H1 (cell line): ENCODE measurements at regions not wholly inside any gene's neighbourhood (a gene's known extent, or its start where the extent isn't known, plus 50 kb on each side); places are given as distances from the start of the nearest gene placed in this dataset.

Source experiments
- ATF2 ChIP-seq: IDR thresholded peaks from 2 replicates; pipeline ENCODE4 v1.6.1; 2012; ENCODE audit warnings: low read length, inconsistent platforms
- CTCF ChIP-seq, 3 experiments: IDR thresholded peaks; 1 replicate in 2 of 3; 2 replicates in 1 of 3; pipeline versions ENCODE4 v1.5.1 to v1.6.1; 2011; ENCODE audit warnings: low read length in 3 of 3, mild to moderate bottlenecking in 3 of 3, inconsistent platforms in 2 of 3, low read depth in 1 of 3, moderate library complexity in 1 of 3; ENCODE audit not compliant: insufficient read depth in 1 of 3; ENCODE audit errors: control extremely low read depth in 1 of 3
- E2F6 ChIP-seq: IDR thresholded peaks from 2 replicates; pipeline ENCODE4 v1.6.1; 2012; ENCODE audit warnings: inconsistent platforms
- POLR2AphosphoS5 ChIP-seq: IDR thresholded peaks from 2 replicates; pipeline ENCODE4 v1.6.1; 2011; ENCODE audit warnings: low read depth, low read length
- SP4 ChIP-seq: IDR thresholded peaks from 2 replicates; pipeline ENCODE4 v1.6.1; 2012; ENCODE audit warnings: low read length, inconsistent platforms

GRCh38 chr13:82118589-82118988 is 1763.7 kb downstream of the SLITRK1 start (continued):
- TF ChIP-seq E2F6 (no peak), ATF2 (no peak), CTCF (IDR thresholded peaks at IDR 0.05; ENCODE audit: control extremely low read depth in 1 of 3, insufficient read depth in 1 of 3, low read depth in 1 of 3, low read length in 3 of 3) (no peak), POLR2AphosphoS5 (no peak), SP4 (no peak)
